ENCODE measurements at regions not wholly inside any gene's neighbourhood (a gene's known extent, or its start where the extent isn't known, plus 50 kb on each side); places are given as distances from the start of the nearest gene placed in this dataset.

DNA sequence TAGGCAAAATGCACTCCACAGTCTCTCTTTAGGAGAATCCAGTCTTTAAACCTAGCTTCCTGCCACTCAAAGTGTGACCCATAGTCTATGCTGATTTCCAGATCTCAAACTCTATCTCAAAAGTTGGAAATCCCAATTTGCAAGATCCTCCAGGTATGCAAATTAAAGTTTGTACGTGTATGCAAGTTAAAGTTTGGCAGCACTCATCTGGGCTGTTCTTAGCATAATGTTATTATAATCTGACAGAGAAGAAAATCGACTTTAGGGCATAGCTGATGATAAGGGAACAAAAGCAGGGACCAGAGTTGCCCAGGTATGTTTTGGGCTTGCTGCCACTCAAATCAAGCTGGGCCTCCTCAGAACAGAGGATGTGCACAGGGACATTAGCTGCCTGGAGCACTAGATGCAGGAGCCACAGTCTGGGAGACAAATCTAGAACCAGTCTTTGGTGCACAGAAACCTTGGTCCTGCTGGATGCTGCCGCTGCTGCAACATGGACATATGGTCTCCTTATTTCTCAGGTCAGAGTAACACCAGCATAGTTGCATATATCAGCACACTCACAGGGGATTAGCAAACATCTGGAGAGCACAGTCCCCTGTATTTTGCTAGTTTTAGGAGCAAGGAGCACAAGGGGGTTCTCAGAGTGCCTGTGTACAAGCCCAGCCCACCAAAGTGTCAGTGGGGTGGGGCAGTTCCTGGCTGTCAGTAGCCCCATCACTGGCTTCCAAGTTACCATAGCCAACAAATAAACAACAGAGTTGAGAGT is 242.6 kb downstream of the TTC32 start:
- Histone ChIP-seq H3K27ac (no peak overlapping the region), H3K4me3 (no peak overlapping the region), H3K36me3 (no peaks in the 10 kb centered on the region), H3K4me1 (no peaks in the 10 kb centered on the region), H3K27me3 (no peaks in the 10 kb centered on the region), H3K9me3 (no peaks in the 10 kb centered on the region)
- DNase-seq (ENCODE audit: extremely low spot score in 2 of 2): no peak
- no peak for TF ChIP-seq POLR2A (IDR thresholded peaks at IDR 0.05)
- TF ChIP-seq POLR2AphosphoS5 (IDR thresholded peaks at IDR 0.05; ENCODE audit: insufficient read depth in 1 of 2, low read depth in 1 of 2): no peak
- no peak for TF ChIP-seq CTCF (IDR thresholded peaks at IDR 0.05)
- intact Hi-C loops (cut with DNase I): no loop called here

- H3K27ac ChIP-seq: no peak overlapping the region
- H3K27me3 ChIP-seq: no peaks in the 10 kb centered on the region
- TF ChIP-seq CTCF (IDR thresholded peaks at IDR 0.05): no peak
- TF ChIP-seq POLR2AphosphoS5 (IDR thresholded peaks at IDR 0.05; ENCODE audit: insufficient read depth in 1 of 2, low read depth in 1 of 2): no peak
- TF ChIP-seq POLR2A (IDR thresholded peaks at IDR 0.05): no peak
- no peaks in the 10 kb centered on the region for H3K4me1 ChIP-seq
- H3K36me3 ChIP-seq: no peaks in the 10 kb centered on the region
- DNase-seq (ENCODE audit: extremely low spot score in 2 of 2): no peak
- intact Hi-C loops (cut with DNase I): no loop called here
- H3K9me3 ChIP-seq: no peaks in the 10 kb centered on the region
- H3K4me3 ChIP-seq: no peak overlapping the region
These were observed 245.8 kb downstream of the TTC32 start for GRCh38 chr2:19656011-19656410.

DNA sequence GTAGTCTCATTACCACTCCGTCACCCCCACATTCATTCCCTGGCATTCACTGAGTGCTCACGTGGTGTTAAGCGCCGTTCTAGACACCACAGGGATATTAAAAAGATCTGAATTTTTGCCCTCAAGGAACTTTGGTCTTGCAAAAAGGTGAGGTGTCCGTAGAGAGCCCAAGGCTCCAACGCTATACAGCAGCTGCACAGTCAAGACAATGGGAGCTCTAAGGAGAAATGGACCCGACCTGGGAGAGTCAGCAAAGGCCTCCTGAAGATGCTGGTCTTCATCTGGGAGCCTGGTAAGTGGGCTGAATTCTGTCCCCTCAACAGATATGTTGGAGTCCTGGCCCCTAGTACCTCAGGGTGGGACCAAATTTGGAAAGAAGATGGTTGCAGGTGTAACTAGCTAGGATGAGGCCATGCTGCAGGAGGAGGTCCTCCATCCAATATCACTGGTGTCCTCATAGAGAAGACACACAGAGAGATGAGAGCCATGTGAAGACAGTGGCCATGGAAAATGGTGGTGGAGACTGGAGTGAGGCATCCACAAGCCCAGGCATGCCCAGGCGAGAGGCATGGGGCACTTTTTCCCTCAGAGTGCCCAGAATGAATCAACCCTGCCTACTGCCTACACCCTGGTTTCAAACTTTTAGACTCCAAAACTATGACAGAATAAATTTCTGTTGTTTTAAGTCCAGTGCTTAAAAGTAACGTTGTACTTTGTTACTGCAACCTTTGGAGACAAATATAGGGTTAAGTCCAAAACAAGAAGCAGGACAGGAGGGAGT is 247.3 kb downstream of the TTC32 start:
- Histone ChIP-seq H3K9me3 (no peaks in the 10 kb centered on the region), H3K4me3 (no peak overlapping the region), H3K27me3 (no peaks in the 10 kb centered on the region), H3K36me3 (no peaks in the 10 kb centered on the region), H3K27ac (no peak overlapping the region), H3K4me1 (no peaks in the 10 kb centered on the region)
- intact Hi-C loops (cut with DNase I): no loop called here
- TF ChIP-seq POLR2AphosphoS5 (IDR thresholded peaks at IDR 0.05; ENCODE audit: insufficient read depth in 1 of 2, low read depth in 1 of 2): no peak
- no peak for TF ChIP-seq POLR2A (IDR thresholded peaks at IDR 0.05)
- TF ChIP-seq CTCF (IDR thresholded peaks at IDR 0.05): no peak
- DNase-seq (ENCODE audit: extremely low spot score in 2 of 2): no peak

GRCh38 chr2:19653509-19653908 is 248.3 kb downstream of the TTC32 start:
- no peak for DNase-seq (ENCODE audit: extremely low spot score in 2 of 2)
- Histone ChIP-seq H3K9me3 (no peaks in the 10 kb centered on the region), H3K4me3 (no peak overlapping the region), H3K27ac (no peak overlapping the region), H3K4me1 (no peaks in the 10 kb centered on the region), H3K27me3 (no peaks in the 10 kb centered on the region), H3K36me3 (no peaks in the 10 kb centered on the region)
- TF ChIP-seq POLR2A (IDR thresholded peaks at IDR 0.05) (no peak), POLR2AphosphoS5 (IDR thresholded peaks at IDR 0.05; ENCODE audit: insufficient read depth in 1 of 2, low read depth in 1 of 2) (no peak), CTCF (IDR thresholded peaks at IDR 0.05) (no peak)
- intact Hi-C loops (cut with DNase I): no loop called here

- DNase-seq (ENCODE audit: extremely low spot score in 2 of 2): no peak
- TF ChIP-seq POLR2A (IDR thresholded peaks at IDR 0.05) (no peak), CTCF (IDR thresholded peaks at IDR 0.05) (no peak), POLR2AphosphoS5 (IDR thresholded peaks at IDR 0.05; ENCODE audit: insufficient read depth in 1 of 2, low read depth in 1 of 2) (no peak)
- Histone ChIP-seq H3K27me3 (no peaks in the 10 kb centered on the region), H3K36me3 (no peaks in the 10 kb centered on the region), H3K9me3 (no peaks in the 10 kb centered on the region), H3K4me3 (no peak overlapping the region), H3K27ac (no peak overlapping the region), H3K4me1 (no peaks in the 10 kb centered on the region)
- intact Hi-C loops (cut with DNase I): no loop called here
These were observed 249.0 kb downstream of the TTC32 start for GRCh38 chr2:19652811-19653210.

All from vagina (tissue), 2 donors.